CD14-positive monocyte (primary cell): ENCODE measurements at regions not wholly inside any gene's neighbourhood (a gene's known extent, or its start where the extent isn't known, plus 50 kb on each side); places are given as distances from the start of the nearest gene placed in this dataset.

Experiments
- DNase-seq, 3 donors: peaks; one replicate each; pipeline ENCODE4 v3.0.0-alpha.2; 2011 to 2022
- H2AFZ ChIP-seq: 2 replicates; pipeline ENCODE4 v1.6.0; 2012; ENCODE audit warnings: mild to moderate bottlenecking, low read depth, low read length, inconsistent platforms; ENCODE audit not compliant: insufficient read depth, poor library complexity, severe bottlenecking
- H3K27ac ChIP-seq, 2 donors: 1 replicate in 1 of 2; 2 replicates in 1 of 2; pipeline ENCODE4 v1.5.1; 2012 to 2013; ENCODE audit warnings: low read length in 2 of 2, control low read depth in 1 of 2, inconsistent platforms in 1 of 2, low read depth in 1 of 2, mild to moderate bottlenecking in 1 of 2
- H3K27me3 ChIP-seq, 2 donors: one replicate each; pipeline versions ENCODE4 v1.6.0 to v1.6.1; 2011 to 2013; ENCODE audit warnings: low read length in 2 of 2; ENCODE audit not compliant: control insufficient read depth in 2 of 2, insufficient read depth in 2 of 2
- H3K36me3 ChIP-seq, 2 donors: replicated peaks in 1 of 2; 1 replicate in 1 of 2; 2 replicates in 1 of 2; pipeline versions ENCODE4 v1.5.1 to v1.6.1; 2012 to 2013; ENCODE audit warnings: low read length in 2 of 2, control low read depth in 1 of 2, inconsistent platforms in 1 of 2, mild to moderate bottlenecking in 1 of 2; ENCODE audit not compliant: insufficient read depth in 2 of 2, control insufficient read depth in 1 of 2
- H3K4me1 ChIP-seq, 2 donors: 1 replicate in 1 of 2; 2 replicates in 1 of 2; pipeline versions ENCODE4 v1.5.1 to v1.6.1; 2012 to 2013; ENCODE audit warnings: low read length in 2 of 2, control low read depth in 1 of 2, inconsistent platforms in 1 of 2, mild to moderate bottlenecking in 1 of 2, moderate library complexity in 1 of 2; ENCODE audit not compliant: insufficient read depth in 2 of 2, control insufficient read depth in 1 of 2
- H3K4me2 ChIP-seq: replicated peaks from 2 replicates; pipeline ENCODE3; 2012; ENCODE audit warnings: low read length, moderate library complexity, mild to moderate bottlenecking; ENCODE audit not compliant: poor library complexity, severe bottlenecking; ENCODE audit errors: extremely low read depth
- H3K4me3 ChIP-seq, 3 experiments: fragments of 200-600 bp in 1 of 3; sonication (generic) in 1 of 3; replicated peaks in 1 of 3; 1 replicate in 2 of 3; 2 replicates in 1 of 3; pipeline ENCODE4 v1.5.1; 2011 to 2013; ENCODE audit warnings: low read length in 3 of 3, mild to moderate bottlenecking in 3 of 3, control low read depth in 2 of 3, low read depth in 2 of 3, inconsistent platforms in 1 of 3, moderate library complexity in 1 of 3
- H3K79me2 ChIP-seq: 2 replicates; pipeline ENCODE4 v1.6.0; 2012; ENCODE audit warnings: mild to moderate bottlenecking, control low read depth, inconsistent platforms, low read length, moderate library complexity; ENCODE audit not compliant: insufficient read depth
- H3K9ac ChIP-seq: 2 replicates; pipeline ENCODE4 v1.6.0; 2017; ENCODE audit warnings: low read length, mild to moderate bottlenecking; ENCODE audit not compliant: insufficient read depth, poor library complexity, severe bottlenecking
- H3K9me3 ChIP-seq, 2 donors: replicated peaks in 1 of 2; 1 replicate in 1 of 2; 2 replicates in 1 of 2; pipeline versions ENCODE4 v1.5.1 to v1.6.1; 2012 to 2013; ENCODE audit warnings: low read length in 2 of 2, control low read depth in 1 of 2; ENCODE audit not compliant: control insufficient read depth in 1 of 2, insufficient read depth in 1 of 2
- H4K20me1 ChIP-seq: 2 replicates; pipeline ENCODE4 v1.6.0; 2012; ENCODE audit warnings: mild to moderate bottlenecking, low read length, control low read depth, moderate library complexity; ENCODE audit not compliant: insufficient read depth
- H3K27ac Mint-ChIP-seq, 7 donors: one replicate each; pipeline ENCODE4 v1.8.0; 2020; ENCODE audit warnings: mild to moderate bottlenecking in 7 of 7, mixed read lengths in 7 of 7, moderate library complexity in 6 of 7, inconsistent platforms in 2 of 7
- H3K27me3 Mint-ChIP-seq, 3 donors: one replicate each; pipeline ENCODE4 v1.8.0; 2021 to 2022; ENCODE audit warnings: low read depth in 3 of 3, mild to moderate bottlenecking in 3 of 3, mixed read lengths in 3 of 3, moderate library complexity in 3 of 3, inconsistent platforms in 1 of 3
- H3K36me3 Mint-ChIP-seq, 2 donors: one replicate each; pipeline ENCODE4 v1.8.0; 2020; ENCODE audit warnings: mixed read lengths in 2 of 2, inconsistent platforms in 1 of 2, mild to moderate bottlenecking in 1 of 2
- H3K4me1 Mint-ChIP-seq: one replicate; pipeline ENCODE4 v1.8.0; 2020; ENCODE audit warnings: mild to moderate bottlenecking, mixed read lengths
- H3K4me3 Mint-ChIP-seq, 2 donors: one replicate each; pipeline ENCODE4 v1.8.0; 2020; ENCODE audit warnings: mild to moderate bottlenecking in 2 of 2, mixed read lengths in 2 of 2, moderate library complexity in 1 of 2
- H3K9me3 Mint-ChIP-seq, 7 donors: one replicate each; pipeline ENCODE4 v1.8.0; 2020 to 2022; ENCODE audit warnings: mixed read lengths in 7 of 7, mild to moderate bottlenecking in 6 of 7, moderate library complexity in 6 of 7, inconsistent platforms in 2 of 7
- WGBS: methylation state at CpG from one replicate; pipeline ENCODE4 v1.1.5; 2013; ENCODE audit warnings: missing lambda C conversion rate; ENCODE audit not compliant: insufficient coverage; 5-methylcytosine and 5-hydroxymethylcytosine counted together
- intact Hi-C, 2 donors: fragments of 100-400 bp; cut with micrococcal nuclease; formaldehyde crosslinking; loops; one replicate each; pipeline versions ENCODE4 v1.15.0 to v1.15.1; 2023
- TF ChIP-seq, protein P1 (sequence below): fragments of 200-600 bp; IDR thresholded peaks from one replicate; pipeline ENCODE4 v1.8.0; 2022; ENCODE audit warnings: antibody characterized with exemption, mild to moderate bottlenecking

DNA sequence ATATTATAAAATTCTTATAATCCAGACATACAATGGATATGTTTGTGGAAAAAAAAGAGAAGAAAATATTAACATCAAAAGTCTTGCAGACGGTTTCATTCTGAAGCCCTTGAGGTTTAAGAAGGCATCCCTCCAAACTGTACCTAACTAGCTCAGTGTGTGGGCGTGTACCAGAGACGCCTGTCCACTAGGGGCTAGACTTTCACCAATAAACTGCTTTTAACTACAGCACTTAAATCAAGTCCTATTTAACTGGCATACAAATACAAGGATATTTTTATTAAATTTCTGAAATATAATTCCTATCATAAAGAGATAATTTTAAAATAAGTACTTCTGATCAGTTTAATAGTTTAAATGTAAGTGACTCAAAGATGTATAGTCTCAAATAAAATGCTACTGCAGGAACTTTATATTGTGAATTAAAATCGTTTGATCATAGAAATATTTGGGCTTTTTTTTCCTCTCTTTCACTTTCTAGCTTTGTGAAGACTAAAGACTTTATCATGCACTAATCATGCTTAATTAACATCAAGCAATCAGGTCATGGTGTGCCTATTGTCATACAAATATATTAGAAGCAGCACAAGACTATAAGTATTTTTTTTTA is 437.7 kb downstream of the SATB2 start:
- Mint-ChIP-seq H3K4me1 (no peaks in the 10 kb centered on the region), H3K9me3 (peaks cover 0 to 1% (median 0%) of the 10 kb centered on the region in 7 donors), H3K27me3 (no peaks in the 10 kb centered on the region), H3K27ac (no peak overlapping the region), H3K4me3 (no peak overlapping the region), H3K36me3 (no peaks in the 10 kb centered on the region)
- Histone ChIP-seq H2AFZ (no peak overlapping the region), H3K27ac (no peak overlapping the region), H3K36me3 (no peaks in the 10 kb centered on the region), H3K9me3 (no peaks in the 10 kb centered on the region), H3K4me2 (no peak overlapping the region), H3K9ac (no peak overlapping the region), H3K27me3 (no peaks in the 10 kb centered on the region), H3K4me1 (no peaks in the 10 kb centered on the region), H4K20me1 (no peaks in the 10 kb centered on the region), H3K4me3 (no peak overlapping the region), H3K79me2 (no peaks in the 10 kb centered on the region)
- TF ChIP-seq, protein P1, sequence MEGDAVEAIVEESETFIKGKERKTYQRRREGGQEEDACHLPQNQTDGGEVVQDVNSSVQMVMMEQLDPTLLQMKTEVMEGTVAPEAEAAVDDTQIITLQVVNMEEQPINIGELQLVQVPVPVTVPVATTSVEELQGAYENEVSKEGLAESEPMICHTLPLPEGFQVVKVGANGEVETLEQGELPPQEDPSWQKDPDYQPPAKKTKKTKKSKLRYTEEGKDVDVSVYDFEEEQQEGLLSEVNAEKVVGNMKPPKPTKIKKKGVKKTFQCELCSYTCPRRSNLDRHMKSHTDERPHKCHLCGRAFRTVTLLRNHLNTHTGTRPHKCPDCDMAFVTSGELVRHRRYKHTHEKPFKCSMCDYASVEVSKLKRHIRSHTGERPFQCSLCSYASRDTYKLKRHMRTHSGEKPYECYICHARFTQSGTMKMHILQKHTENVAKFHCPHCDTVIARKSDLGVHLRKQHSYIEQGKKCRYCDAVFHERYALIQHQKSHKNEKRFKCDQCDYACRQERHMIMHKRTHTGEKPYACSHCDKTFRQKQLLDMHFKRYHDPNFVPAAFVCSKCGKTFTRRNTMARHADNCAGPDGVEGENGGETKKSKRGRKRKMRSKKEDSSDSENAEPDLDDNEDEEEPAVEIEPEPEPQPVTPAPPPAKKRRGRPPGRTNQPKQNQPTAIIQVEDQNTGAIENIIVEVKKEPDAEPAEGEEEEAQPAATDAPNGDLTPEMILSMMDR = no peak
- intact Hi-C loops = no loop called here
- no peak for DNase-seq
- 60% methylated on average over 1 of the region's 4 CpGs for WGBS

DNA sequence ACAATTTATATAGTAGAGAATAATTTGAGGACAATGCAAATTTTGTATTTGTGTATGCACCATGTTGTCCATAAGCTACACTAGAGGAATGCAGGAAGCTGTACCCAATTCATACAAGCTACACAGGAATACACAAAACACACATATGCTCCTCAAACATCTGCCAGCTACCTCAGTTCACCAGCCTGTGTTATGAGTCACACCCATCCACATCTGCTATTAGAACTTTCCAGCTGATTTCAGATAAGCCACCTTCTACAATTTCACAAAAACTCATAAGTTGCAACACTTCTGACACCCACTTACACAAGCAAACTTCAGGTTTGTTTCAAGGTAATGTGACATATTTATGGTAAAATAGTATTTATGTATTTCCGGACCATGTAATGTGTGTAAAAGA is 438.9 kb downstream of the SATB2 start:
- no peak overlapping the region for H3K4me3 ChIP-seq
- Mint-ChIP-seq H3K27ac (no peak overlapping the region), H3K4me1 (no peaks in the 10 kb centered on the region), H3K36me3 (no peaks in the 10 kb centered on the region), H3K4me3 (no peak overlapping the region), H3K9me3 (peaks cover 0 to 3% (median 0%) of the 10 kb centered on the region in 7 donors), H3K27me3 (no peaks in the 10 kb centered on the region)
- no peaks in the 10 kb centered on the region for H3K9me3 ChIP-seq
- H4K20me1 ChIP-seq = no peaks in the 10 kb centered on the region
- intact Hi-C loops = no loop called here
- WGBS = no CpG with 5 or more reads among the region's 1 CpG
- no peaks in the 10 kb centered on the region for H3K4me1 ChIP-seq
- no peak overlapping the region for H3K4me2 ChIP-seq
- H2AFZ ChIP-seq = no peak overlapping the region
- H3K27me3 ChIP-seq = no peaks in the 10 kb centered on the region
- no peak overlapping the region for H3K27ac ChIP-seq
- DNase-seq = no peak
- H3K79me2 ChIP-seq = no peaks in the 10 kb centered on the region
- TF ChIP-seq, protein P1 = no peak
- H3K36me3 ChIP-seq = no peaks in the 10 kb centered on the region
- no peak overlapping the region for H3K9ac ChIP-seq
